ENCODE measurements at regions not wholly inside any gene's neighbourhood (a gene's known extent, or its start where the extent isn't known, plus 50 kb on each side); places are given as distances from the start of the nearest gene placed in this dataset.

GRCh38 chrX:43141885-43142284 lies 363.9 kb upstream of the PPP1R2C start:
- no peak for DNase-seq (ENCODE audit: low spot score, unreplicated experiment)
- Mint-ChIP-seq H3K4me3 (ENCODE audit: low read depth) (no peak overlapping the region), H3K27ac (no peak overlapping the region), H3K4me1 (ENCODE audit: low read depth) (no peaks in the 10 kb centered on the region), H3K9me3 (ENCODE audit: low read depth) (no peaks in the 10 kb centered on the region), H3K36me3 (ENCODE audit: insufficient read depth) (no peaks in the 10 kb centered on the region), H3K27me3 (no peaks in the 10 kb centered on the region)
- TF ChIP-seq CTCF (IDR thresholded peaks at IDR 0.05; ENCODE audit: unreplicated experiment), result no peak

GRCh38 chrX:43148305-43148704 lies 370.3 kb upstream of the PPP1R2C start:
- Mint-ChIP-seq H3K4me1 (ENCODE audit: low read depth) (no peaks in the 10 kb centered on the region), H3K4me3 (ENCODE audit: low read depth) (no peak overlapping the region), H3K27me3 (no peaks in the 10 kb centered on the region), H3K27ac (no peak overlapping the region), H3K36me3 (ENCODE audit: insufficient read depth) (no peaks in the 10 kb centered on the region), H3K9me3 (ENCODE audit: low read depth) (no peaks in the 10 kb centered on the region)
- no peak for DNase-seq (ENCODE audit: low spot score, unreplicated experiment)
- TF ChIP-seq CTCF (IDR thresholded peaks at IDR 0.05; ENCODE audit: unreplicated experiment), result no peak

DNA sequence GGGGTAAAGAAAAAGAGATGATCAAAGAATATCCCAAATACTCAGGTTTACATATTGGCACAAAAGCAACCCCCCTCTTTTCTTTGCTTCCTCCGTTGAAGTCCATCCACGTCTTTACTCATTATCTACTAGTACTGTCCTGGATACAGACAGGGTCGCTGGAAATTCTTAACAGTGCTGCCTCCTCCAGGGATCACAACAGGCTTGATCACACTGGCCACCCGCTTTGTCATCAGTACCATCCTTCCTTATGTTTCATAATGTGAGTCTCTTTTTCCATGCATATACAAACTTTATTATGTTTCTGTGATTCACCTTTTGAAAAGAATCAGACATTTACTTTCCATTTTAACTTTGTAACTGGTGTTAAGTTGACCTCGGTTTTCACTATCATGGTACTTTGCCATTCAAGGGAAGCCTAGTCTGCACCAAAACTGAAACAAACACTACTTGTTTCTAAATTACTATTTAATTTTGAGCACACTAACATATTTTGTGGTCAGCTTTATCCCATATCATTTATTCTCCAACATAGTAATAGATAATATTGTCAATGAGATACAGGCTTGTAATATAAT lies 387.5 kb upstream of the PPP1R2C start:
- no peak for DNase-seq (ENCODE audit: low spot score, unreplicated experiment)
- H3K9me3 Mint-ChIP-seq (ENCODE audit: low read depth), result peaks cover 19% of the 10 kb centered on the region

GRCh38 chrX:43166874-43167273 lies 388.9 kb upstream of the PPP1R2C start:
- Mint-ChIP-seq H3K27ac (no peak overlapping the region), H3K27me3 (no peaks in the 10 kb centered on the region), H3K9me3 (ENCODE audit: low read depth) (peaks cover 11% of the 10 kb centered on the region), H3K4me1 (ENCODE audit: low read depth) (peaks cover 7% of the 10 kb centered on the region), H3K36me3 (ENCODE audit: insufficient read depth) (no peaks in the 10 kb centered on the region), H3K4me3 (ENCODE audit: low read depth) (no peak overlapping the region)
- no peak for TF ChIP-seq CTCF (IDR thresholded peaks at IDR 0.05; ENCODE audit: unreplicated experiment)
- DNase-seq (ENCODE audit: low spot score, unreplicated experiment), result no peak

More for the DNA sequence above, 387.5 kb upstream of the PPP1R2C start:
- Mint-ChIP-seq H3K27me3 (no peaks in the 10 kb centered on the region), H3K36me3 (ENCODE audit: insufficient read depth) (no peaks in the 10 kb centered on the region), H3K27ac (no peak overlapping the region), H3K4me1 (ENCODE audit: low read depth) (peaks cover 7% of the 10 kb centered on the region), H3K4me3 (ENCODE audit: low read depth) (no peak overlapping the region)
- no peak for TF ChIP-seq CTCF (IDR thresholded peaks at IDR 0.05; ENCODE audit: unreplicated experiment)

- peaks cover 4% of the 10 kb centered on the region for H3K4me1 Mint-ChIP-seq (ENCODE audit: low read depth)
- H3K36me3 Mint-ChIP-seq (ENCODE audit: insufficient read depth), result no peaks in the 10 kb centered on the region
- TF ChIP-seq CTCF (IDR thresholded peaks at IDR 0.05; ENCODE audit: unreplicated experiment), result no peak
- H3K27me3 Mint-ChIP-seq, result no peaks in the 10 kb centered on the region
- no peak overlapping the region for H3K27ac Mint-ChIP-seq
- no peak overlapping the region for H3K4me3 Mint-ChIP-seq (ENCODE audit: low read depth)
- DNase-seq (ENCODE audit: low spot score, unreplicated experiment), result no peak
- H3K9me3 Mint-ChIP-seq (ENCODE audit: low read depth), result peaks cover 23% of the 10 kb centered on the region
Measured at GRCh38 chrX:43175434-43175833, 397.5 kb upstream of the PPP1R2C start.

Measured in progenitor cell of endocrine pancreas (in vitro differentiated cells).